ENCODE measurements at regions not wholly inside any gene's neighbourhood (a gene's known extent, or its start where the extent isn't known, plus 50 kb on each side); places are given as distances from the start of the nearest gene placed in this dataset.
"Not testable (repeated sequence)": the region's sequence is repeated elsewhere in the genome, so short reads cannot be mapped to it uniquely, and the experiment has no call there.

DNA sequence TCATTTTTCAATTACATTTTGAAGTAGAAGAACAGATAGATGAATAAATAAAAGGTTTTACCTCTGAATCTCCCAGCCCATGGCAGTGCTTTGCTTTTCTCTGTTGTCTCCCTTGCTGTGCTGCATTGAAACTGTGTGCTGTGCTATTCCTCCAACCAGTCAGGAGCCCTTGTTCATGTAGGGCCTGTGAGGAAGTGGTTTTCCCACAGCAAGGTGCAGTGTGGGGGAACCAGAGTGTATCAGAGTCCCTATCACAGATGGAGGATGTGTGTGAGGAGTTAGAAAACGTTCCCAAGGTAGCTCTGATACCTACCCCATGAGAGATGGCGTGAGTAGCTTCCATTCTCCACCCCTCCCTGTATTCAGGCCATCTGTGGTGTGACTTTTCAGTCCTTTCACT is 72.8 kb upstream of the RALGAPA2 start:
- H3K14ac ChIP-seq (ENCODE audit: low read length) = no peak overlapping the region
- no peak overlapping the region for H3K4me2 ChIP-seq (ENCODE audit: insufficient read depth, low read length, poor library complexity, severe bottlenecking)
- no peaks in the 10 kb centered on the region for H3K79me1 ChIP-seq (ENCODE audit: low read depth, low read length)
- no peak overlapping the region for H4K8ac ChIP-seq (ENCODE audit: low read depth, low read length)
- H4K91ac ChIP-seq (ENCODE audit: low read depth, low read length, poor library complexity) = no peak overlapping the region
- no peak overlapping the region for H3K23ac ChIP-seq (ENCODE audit: low read depth, low read length, poor library complexity)
- no peak overlapping the region for H2BK15ac ChIP-seq (ENCODE audit: low read length)
- H2AK5ac ChIP-seq (ENCODE audit: low read depth, low read length) = no peak overlapping the region
- WGBS, 2 donors (ENCODE audit: extremely low coverage in 2 of 2, insufficient read length in 2 of 2, insufficient replicate concordance in 1 of 2) = no CpG with 5 or more reads among the region's 2 CpGs
- no peak overlapping the region for H2BK120ac ChIP-seq (ENCODE audit: low read depth, low read length)
- no peaks in the 10 kb centered on the region for H3K9me3 ChIP-seq (replicated peaks in 1 of 2; ENCODE audit: control insufficient read depth in 2 of 2, insufficient read depth in 1 of 2, low read depth in 1 of 2, low read length in 2 of 2)
- H3K27me3 ChIP-seq (ENCODE audit: control insufficient read depth in 3 of 3, insufficient read depth in 3 of 3, low read depth in 1 of 3, low read length in 3 of 3) = no peaks in the 10 kb centered on the region
- no peak for DNase-seq (ENCODE audit: low spot score)
- no peak overlapping the region for H2BK5ac ChIP-seq (ENCODE audit: low read length)
- no peak overlapping the region for H3K18ac ChIP-seq (ENCODE audit: low read length)
- H3K36me3 ChIP-seq (replicated peaks in 1 of 2; ENCODE audit: control insufficient read depth in 2 of 2, insufficient read depth in 2 of 2, low read length in 2 of 2) = no peaks in the 10 kb centered on the region
- no peak overlapping the region for H3K27ac ChIP-seq (replicated peaks; ENCODE audit: low read length)
- H2AFZ ChIP-seq (ENCODE audit: low read length) = no peak overlapping the region
- H2BK12ac ChIP-seq (ENCODE audit: low read length) = no peak overlapping the region
- H3K4me1 ChIP-seq (ENCODE audit: control insufficient read depth in 2 of 2, insufficient read depth in 1 of 2, low read depth in 1 of 2, low read length in 2 of 2) = no peaks in the 10 kb centered on the region
- H3K4me3 ChIP-seq (ENCODE audit: low read length in 2 of 2) = no peak overlapping the region
- H3K4ac ChIP-seq (ENCODE audit: low read length) = no peak overlapping the region
- no peak overlapping the region for H3K9ac ChIP-seq (ENCODE audit: low read depth, low read length, poor library complexity)

DNA sequence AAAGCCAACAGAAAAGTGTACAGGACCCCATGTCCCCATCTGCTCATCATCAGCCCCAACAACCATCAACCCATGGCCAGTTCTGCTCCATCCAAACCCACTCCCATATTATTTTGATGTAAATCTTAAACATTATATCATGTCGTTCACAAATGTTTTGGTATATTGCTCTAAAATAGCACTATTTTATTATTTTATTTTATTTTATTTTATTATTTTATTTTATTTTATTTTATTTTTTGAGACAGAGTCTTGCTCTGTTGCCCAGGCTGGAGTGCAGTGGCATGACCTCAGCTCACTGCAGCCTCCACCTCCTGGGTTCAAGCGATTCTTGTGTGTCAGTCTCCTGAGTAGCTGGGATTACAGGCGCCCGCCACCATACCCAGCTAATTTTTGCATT is 72.0 kb upstream of the RALGAPA2 start:
- H3K23ac ChIP-seq (ENCODE audit: low read depth, low read length, poor library complexity); H2AK5ac ChIP-seq (ENCODE audit: low read depth, low read length); H3K79me1 ChIP-seq (ENCODE audit: low read depth, low read length); H2BK15ac ChIP-seq (ENCODE audit: low read length); H3K4me3 ChIP-seq (ENCODE audit: low read length in 2 of 2); H3K36me3 ChIP-seq (replicated peaks in 1 of 2; ENCODE audit: control insufficient read depth in 2 of 2, insufficient read depth in 2 of 2, low read length in 2 of 2); H2BK12ac ChIP-seq (ENCODE audit: low read length); DNase-seq (ENCODE audit: low spot score); H3K9ac ChIP-seq (ENCODE audit: low read depth, low read length, poor library complexity); H2AFZ ChIP-seq (ENCODE audit: low read length); H3K4me1 ChIP-seq (ENCODE audit: control insufficient read depth in 2 of 2, insufficient read depth in 1 of 2, low read depth in 1 of 2, low read length in 2 of 2); H3K4ac ChIP-seq (ENCODE audit: low read length); H4K8ac ChIP-seq (ENCODE audit: low read depth, low read length); H3K27me3 ChIP-seq (ENCODE audit: control insufficient read depth in 3 of 3, insufficient read depth in 3 of 3, low read depth in 1 of 3, low read length in 3 of 3); H3K9me3 ChIP-seq (replicated peaks in 1 of 2; ENCODE audit: control insufficient read depth in 2 of 2, insufficient read depth in 1 of 2, low read depth in 1 of 2, low read length in 2 of 2); H3K4me2 ChIP-seq (ENCODE audit: insufficient read depth, low read length, poor library complexity, severe bottlenecking); H2BK120ac ChIP-seq (ENCODE audit: low read depth, low read length); H3K18ac ChIP-seq (ENCODE audit: low read length); H3K14ac ChIP-seq (ENCODE audit: low read length); H3K27ac ChIP-seq (replicated peaks; ENCODE audit: low read length); H4K91ac ChIP-seq (ENCODE audit: low read depth, low read length, poor library complexity); H2BK5ac ChIP-seq (ENCODE audit: low read length): not testable (repeated sequence)
- WGBS, 2 donors (ENCODE audit: extremely low coverage in 2 of 2, insufficient read length in 2 of 2, insufficient replicate concordance in 1 of 2) = no CpG with 5 or more reads among the region's 4 CpGs

DNA sequence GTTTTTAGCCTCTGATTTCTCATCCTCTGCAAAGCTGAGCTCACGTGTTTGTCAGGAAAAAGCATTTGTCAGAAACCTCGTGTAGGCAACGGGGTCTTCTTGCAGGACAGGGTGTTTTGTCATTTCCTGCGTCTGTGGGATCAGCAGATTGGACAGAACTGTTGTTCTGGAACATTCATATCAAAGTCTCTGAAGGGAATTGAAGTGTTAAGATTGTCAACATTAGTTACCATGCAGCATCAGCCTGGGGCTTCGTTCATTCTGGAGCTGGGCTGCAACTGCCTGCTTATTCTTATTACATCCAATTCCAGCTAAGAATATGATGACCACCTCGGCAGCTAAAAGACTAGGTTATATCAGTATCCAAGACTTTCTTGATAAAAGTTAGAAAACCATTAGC is 71.0 kb upstream of the RALGAPA2 start:
- Histone ChIP-seq H3K9me3 (replicated peaks in 1 of 2; ENCODE audit: control insufficient read depth in 2 of 2, insufficient read depth in 1 of 2, low read depth in 1 of 2, low read length in 2 of 2) (no peaks in the 10 kb centered on the region), H3K9ac (ENCODE audit: low read depth, low read length, poor library complexity) (no peak overlapping the region), H2BK15ac (ENCODE audit: low read length) (no peak overlapping the region), H4K8ac (ENCODE audit: low read depth, low read length) (no peak overlapping the region), H3K23ac (ENCODE audit: low read depth, low read length, poor library complexity) (no peak overlapping the region), H3K4me1 (ENCODE audit: control insufficient read depth in 2 of 2, insufficient read depth in 1 of 2, low read depth in 1 of 2, low read length in 2 of 2) (no peaks in the 10 kb centered on the region), H3K18ac (ENCODE audit: low read length) (no peak overlapping the region), H2BK12ac (ENCODE audit: low read length) (no peak overlapping the region), H3K36me3 (replicated peaks in 1 of 2; ENCODE audit: control insufficient read depth in 2 of 2, insufficient read depth in 2 of 2, low read length in 2 of 2) (no peaks in the 10 kb centered on the region), H3K79me1 (ENCODE audit: low read depth, low read length) (no peaks in the 10 kb centered on the region), H3K4me3 (ENCODE audit: low read length in 2 of 2) (no peak overlapping the region), H2AK5ac (ENCODE audit: low read depth, low read length) (no peak overlapping the region), H3K4ac (ENCODE audit: low read length) (no peak overlapping the region), H3K27me3 (ENCODE audit: control insufficient read depth in 3 of 3, insufficient read depth in 3 of 3, low read depth in 1 of 3, low read length in 3 of 3) (no peaks in the 10 kb centered on the region), H3K4me2 (ENCODE audit: insufficient read depth, low read length, poor library complexity, severe bottlenecking) (no peak overlapping the region), H2AFZ (ENCODE audit: low read length) (no peak overlapping the region), H2BK5ac (ENCODE audit: low read length) (no peak overlapping the region), H4K91ac (ENCODE audit: low read depth, low read length, poor library complexity) (no peak overlapping the region), H2BK120ac (ENCODE audit: low read depth, low read length) (no peak overlapping the region), H3K27ac (replicated peaks; ENCODE audit: low read length) (no peak overlapping the region), H3K14ac (ENCODE audit: low read length) (no peak overlapping the region)
- no CpG with 5 or more reads among the region's 6 CpGs for WGBS, 2 donors (ENCODE audit: extremely low coverage in 2 of 2, insufficient read length in 2 of 2, insufficient replicate concordance in 1 of 2)
- no peak for DNase-seq (ENCODE audit: low spot score)

DNA sequence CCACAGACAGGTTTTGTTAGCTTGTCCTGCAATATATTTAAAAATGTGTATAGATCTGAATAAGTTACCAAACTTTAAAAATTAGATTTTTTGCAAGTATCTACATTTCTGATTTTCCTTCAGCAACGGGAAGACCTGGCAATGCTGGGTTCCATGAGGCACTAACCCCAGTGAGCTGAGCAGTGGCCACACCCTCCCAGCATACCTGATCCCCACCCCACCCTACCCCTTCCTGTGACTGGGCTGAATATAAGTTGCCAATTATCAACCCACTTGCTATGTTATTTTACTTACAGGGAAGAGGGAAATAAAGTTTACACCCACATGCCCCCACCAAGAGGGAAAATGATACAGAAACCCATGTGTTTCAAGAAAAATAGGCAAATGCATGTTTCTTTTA is 70.3 kb upstream of the RALGAPA2 start:
- Histone ChIP-seq H2AFZ (ENCODE audit: low read length) (no peak overlapping the region), H3K14ac (ENCODE audit: low read length) (no peak overlapping the region), H3K9ac (ENCODE audit: low read depth, low read length, poor library complexity) (no peak overlapping the region), H3K4me2 (ENCODE audit: insufficient read depth, low read length, poor library complexity, severe bottlenecking) (no peak overlapping the region), H3K23ac (ENCODE audit: low read depth, low read length, poor library complexity) (no peak overlapping the region), H3K27ac (replicated peaks; ENCODE audit: low read length) (no peak overlapping the region), H3K9me3 (replicated peaks in 1 of 2; ENCODE audit: control insufficient read depth in 2 of 2, insufficient read depth in 1 of 2, low read depth in 1 of 2, low read length in 2 of 2) (no peaks in the 10 kb centered on the region), H2BK5ac (ENCODE audit: low read length) (no peak overlapping the region), H3K36me3 (replicated peaks in 1 of 2; ENCODE audit: control insufficient read depth in 2 of 2, insufficient read depth in 2 of 2, low read length in 2 of 2) (no peaks in the 10 kb centered on the region), H2AK5ac (ENCODE audit: low read depth, low read length) (no peak overlapping the region), H3K4ac (ENCODE audit: low read length) (no peak overlapping the region), H3K27me3 (ENCODE audit: control insufficient read depth in 3 of 3, insufficient read depth in 3 of 3, low read depth in 1 of 3, low read length in 3 of 3) (no peaks in the 10 kb centered on the region), H3K18ac (ENCODE audit: low read length) (no peak overlapping the region), H2BK12ac (ENCODE audit: low read length) (no peak overlapping the region), H2BK120ac (ENCODE audit: low read depth, low read length) (no peak overlapping the region), H3K79me1 (ENCODE audit: low read depth, low read length) (no peaks in the 10 kb centered on the region), H3K4me1 (ENCODE audit: control insufficient read depth in 2 of 2, insufficient read depth in 1 of 2, low read depth in 1 of 2, low read length in 2 of 2) (no peaks in the 10 kb centered on the region), H2BK15ac (ENCODE audit: low read length) (no peak overlapping the region), H4K8ac (ENCODE audit: low read depth, low read length) (no peak overlapping the region), H4K91ac (ENCODE audit: low read depth, low read length, poor library complexity) (no peak overlapping the region), H3K4me3 (ENCODE audit: low read length in 2 of 2) (no peak overlapping the region)
- DNase-seq (ENCODE audit: low spot score) = no peak
- WGBS, 2 donors (ENCODE audit: extremely low coverage in 2 of 2, insufficient read length in 2 of 2, insufficient replicate concordance in 1 of 2) = no CpG with 5 or more reads among the region's 1 CpG
